ENCODE measurements at regions not wholly inside any gene's neighbourhood (a gene's known extent, or its start where the extent isn't known, plus 50 kb on each side); places are given as distances from the start of the nearest gene placed in this dataset.

- H3K27me3 Mint-ChIP-seq, result no peaks in the 10 kb centered on the region
- DNase-seq (ENCODE audit: low spot score in 2 of 2) (no peak), ATAC-seq (ENCODE audit: low read depth) (no peak)
- no peak overlapping the region for H3K27ac Mint-ChIP-seq
- no peak overlapping the region for H3K4me3 Mint-ChIP-seq
- no peaks in the 10 kb centered on the region for H3K9me3 Mint-ChIP-seq
- H3K4me1 Mint-ChIP-seq, result no peaks in the 10 kb centered on the region
- H3K36me3 Mint-ChIP-seq, result no peaks in the 10 kb centered on the region
Measured at GRCh38 chr17:70525961-70526360, 356.6 kb downstream of the KCNJ2 start.

DNA sequence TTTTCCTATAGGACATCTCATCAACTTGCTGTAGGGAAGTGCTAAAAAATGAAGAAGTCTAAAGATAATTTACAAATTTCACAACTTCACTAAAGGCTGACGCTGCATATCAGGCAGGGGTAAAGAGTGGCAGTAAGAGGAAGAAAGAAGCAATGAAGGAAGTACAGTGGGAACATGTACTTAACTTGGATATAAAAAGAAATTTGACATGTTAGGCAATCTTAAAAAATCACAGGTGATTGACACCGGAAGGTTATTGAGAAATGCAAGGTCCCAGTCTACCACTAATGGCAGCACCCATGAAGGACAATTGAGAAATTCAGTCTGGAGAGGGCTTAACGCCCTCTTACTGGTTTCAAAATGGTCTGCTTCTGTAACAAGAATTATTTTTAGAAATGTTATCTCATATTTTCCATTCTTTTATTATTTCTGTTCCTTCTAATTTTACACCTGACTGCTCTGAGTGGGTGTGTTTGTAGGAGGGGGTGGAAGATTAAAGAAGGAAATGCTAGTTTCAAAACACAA, 358.1 kb downstream of the KCNJ2 start:
- H3K27me3 Mint-ChIP-seq, result no peaks in the 10 kb centered on the region
- no peak overlapping the region for H3K4me3 Mint-ChIP-seq
- DNase-seq (ENCODE audit: low spot score in 2 of 2) (no peak), ATAC-seq (ENCODE audit: low read depth) (no peak)
- no peaks in the 10 kb centered on the region for H3K36me3 Mint-ChIP-seq
- H3K9me3 Mint-ChIP-seq, result no peaks in the 10 kb centered on the region
- no peaks in the 10 kb centered on the region for H3K4me1 Mint-ChIP-seq
- no peak overlapping the region for H3K27ac Mint-ChIP-seq

DNA sequence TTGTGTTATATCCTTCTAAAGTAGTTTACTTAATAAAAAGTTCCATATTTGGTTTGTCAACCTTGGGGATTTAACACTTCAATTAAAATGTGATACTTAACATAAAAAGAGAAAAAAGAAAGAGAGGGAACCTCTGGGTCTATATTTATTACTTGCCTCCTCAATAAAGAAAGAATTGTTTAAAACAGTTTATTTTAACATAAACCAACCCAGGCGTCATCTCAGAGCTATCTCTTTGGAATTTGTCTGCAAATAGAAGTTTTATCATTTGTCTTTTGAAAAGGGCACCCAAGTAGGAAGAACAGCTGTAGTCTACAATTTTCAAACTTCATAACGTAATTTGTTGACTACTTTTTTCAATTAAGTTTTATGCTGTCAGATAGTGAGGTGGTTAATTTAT, 364.1 kb downstream of the KCNJ2 start:
- Mint-ChIP-seq H3K9me3 (peaks cover 2% of the 10 kb centered on the region), H3K4me3 (no peak overlapping the region), H3K27me3 (no peaks in the 10 kb centered on the region), H3K4me1 (no peaks in the 10 kb centered on the region), H3K27ac (no peak overlapping the region), H3K36me3 (no peaks in the 10 kb centered on the region)
- DNase-seq (ENCODE audit: low spot score in 2 of 2) (no peak), ATAC-seq (ENCODE audit: low read depth) (no peak)

DNA sequence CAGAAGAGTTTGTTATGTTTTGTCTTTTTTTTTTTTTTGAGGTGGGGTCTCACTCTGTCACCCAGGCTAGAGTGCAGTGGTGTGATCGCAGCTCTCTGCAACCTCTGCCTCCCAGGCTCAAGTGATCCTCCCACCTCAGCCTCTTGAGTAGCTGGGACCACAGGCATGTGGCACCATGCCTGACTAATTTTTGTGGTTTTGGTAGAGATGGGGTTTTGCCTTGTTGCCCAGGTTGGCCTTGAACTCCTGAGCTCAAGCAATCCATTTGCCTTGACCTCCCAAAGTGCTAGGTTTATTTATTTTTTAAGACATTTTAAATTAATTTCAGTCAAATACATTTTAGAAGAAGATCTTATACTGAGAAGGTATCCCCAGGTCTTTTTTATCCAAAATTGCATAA, 366.7 kb downstream of the KCNJ2 start:
- no peaks in the 10 kb centered on the region for H3K36me3 Mint-ChIP-seq
- H3K27ac Mint-ChIP-seq, result no peak overlapping the region
- H3K4me1 Mint-ChIP-seq, result no peaks in the 10 kb centered on the region
- H3K27me3 Mint-ChIP-seq, result no peaks in the 10 kb centered on the region
- H3K9me3 Mint-ChIP-seq, result peaks cover 2% of the 10 kb centered on the region
- ATAC-seq (ENCODE audit: low read depth), result no peak
- H3K4me3 Mint-ChIP-seq, result no peak overlapping the region
- DNase-seq (ENCODE audit: low spot score in 2 of 2), result no peak

DNA sequence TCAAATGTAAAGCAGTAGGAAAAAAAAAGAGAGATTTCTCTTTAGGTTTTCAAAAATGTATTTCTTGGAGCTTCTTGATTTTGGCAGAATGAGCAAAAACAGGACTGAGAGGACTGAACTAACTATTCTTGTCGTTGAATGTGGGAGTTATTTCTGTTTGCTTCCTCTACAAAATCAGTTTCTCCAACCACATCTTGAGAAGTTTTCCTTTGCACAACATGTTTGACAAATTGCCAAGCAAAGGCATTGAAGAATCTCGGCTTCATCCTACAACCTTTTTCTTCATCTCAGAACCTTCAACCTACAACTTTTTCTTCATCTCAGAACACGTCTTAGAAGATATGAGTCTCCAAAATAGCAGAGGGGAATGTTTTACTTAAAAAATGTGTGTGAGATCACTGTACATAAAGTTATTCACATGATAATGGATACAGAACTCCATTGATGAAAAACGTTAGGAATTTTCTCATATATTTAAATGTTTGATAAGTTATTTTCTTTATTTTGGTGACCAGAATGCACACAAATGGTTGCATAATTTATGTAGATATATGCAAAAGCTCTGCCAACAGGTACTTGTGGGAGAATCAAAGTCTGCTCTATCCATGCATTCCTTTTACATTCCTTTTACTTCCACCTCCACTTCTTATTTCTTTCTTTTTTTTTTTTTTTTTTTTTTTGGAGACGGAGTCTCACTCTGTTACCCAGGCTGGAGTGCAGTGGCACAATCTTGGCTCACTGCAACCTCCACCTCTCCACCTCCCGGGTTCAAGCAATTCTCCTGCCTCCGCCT, 370.0 kb downstream of the KCNJ2 start:
- H3K27ac Mint-ChIP-seq, result no peak overlapping the region
- ATAC-seq (ENCODE audit: low read depth), result no peak
- H3K36me3 Mint-ChIP-seq, result no peaks in the 10 kb centered on the region
- H3K4me1 Mint-ChIP-seq, result no peaks in the 10 kb centered on the region
- H3K27me3 Mint-ChIP-seq, result no peaks in the 10 kb centered on the region
- H3K9me3 Mint-ChIP-seq, result no peaks in the 10 kb centered on the region
- no peak overlapping the region for H3K4me3 Mint-ChIP-seq
- no peak for DNase-seq (ENCODE audit: low spot score in 2 of 2)

DNA sequence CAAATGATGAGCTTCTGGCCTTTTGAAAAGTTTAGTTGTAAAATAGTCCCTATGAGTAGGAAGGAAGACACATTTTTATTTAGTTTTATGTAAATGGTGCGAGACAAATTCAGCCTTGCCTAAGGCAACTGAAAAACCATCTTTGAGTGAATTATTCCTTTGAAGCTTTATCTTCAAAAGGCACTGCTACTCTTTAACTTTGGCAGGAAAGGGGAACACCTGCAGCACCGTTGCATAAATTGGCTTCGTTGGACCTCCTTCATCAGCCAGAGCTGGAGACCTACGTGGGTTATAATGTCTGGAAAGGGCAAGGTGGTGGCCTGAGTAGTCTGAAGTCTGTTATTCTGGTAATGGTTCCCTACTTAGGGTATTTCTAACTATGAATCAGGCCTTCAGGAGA, 373.5 kb downstream of the KCNJ2 start:
- Mint-ChIP-seq H3K27ac (no peak overlapping the region), H3K9me3 (no peaks in the 10 kb centered on the region), H3K36me3 (no peaks in the 10 kb centered on the region), H3K4me1 (no peaks in the 10 kb centered on the region), H3K27me3 (no peaks in the 10 kb centered on the region), H3K4me3 (no peak overlapping the region)
- no peak for ATAC-seq (ENCODE audit: low read depth)
- no peak for DNase-seq (ENCODE audit: low spot score in 2 of 2)

DNA sequence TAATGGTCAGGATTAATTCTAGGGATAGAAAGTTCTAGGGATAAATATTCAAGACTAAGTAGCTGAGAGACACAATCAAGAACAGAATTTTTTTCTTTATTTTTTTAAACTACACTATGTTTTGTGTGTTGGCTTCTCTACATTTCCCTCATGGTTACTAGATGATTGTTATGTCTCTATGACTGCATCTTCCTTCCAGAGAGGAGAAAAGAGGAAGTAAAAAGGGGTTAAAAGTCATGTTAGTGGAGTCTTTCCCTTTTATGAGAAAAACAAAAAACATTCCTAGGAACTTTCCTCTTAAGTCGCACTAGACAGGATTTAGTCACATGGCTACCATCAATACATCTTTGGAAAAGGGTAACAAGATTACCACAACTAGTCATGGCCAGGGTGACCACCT, 375.0 kb downstream of the KCNJ2 start:
- no peak for DNase-seq (ENCODE audit: low spot score in 2 of 2)
- Mint-ChIP-seq H3K36me3 (no peaks in the 10 kb centered on the region), H3K27me3 (no peaks in the 10 kb centered on the region)

GRCh38 chr17:70552230-70552981, 383.1 kb downstream of the KCNJ2 start:
- Mint-ChIP-seq H3K9me3 (peaks cover 1% of the 10 kb centered on the region), H3K4me1 (no peaks in the 10 kb centered on the region), H3K4me3 (no peak overlapping the region), H3K27ac (no peak overlapping the region), H3K36me3 (no peaks in the 10 kb centered on the region), H3K27me3 (no peaks in the 10 kb centered on the region)
- DNase-seq (ENCODE audit: low spot score in 2 of 2) (no peak), ATAC-seq (ENCODE audit: low read depth) (no peak)

More for the DNA sequence above, 375.0 kb downstream of the KCNJ2 start:
- ATAC-seq (ENCODE audit: low read depth), result no peak
- H3K4me1 Mint-ChIP-seq, result no peaks in the 10 kb centered on the region
- no peaks in the 10 kb centered on the region for H3K9me3 Mint-ChIP-seq
- H3K27ac Mint-ChIP-seq, result no peak overlapping the region
- H3K4me3 Mint-ChIP-seq, result no peak overlapping the region

- DNase-seq (ENCODE audit: low spot score in 2 of 2) (no peak), ATAC-seq (ENCODE audit: low read depth) (no peak)
- no peak overlapping the region for H3K27ac Mint-ChIP-seq
- no peak overlapping the region for H3K4me3 Mint-ChIP-seq
- H3K27me3 Mint-ChIP-seq, result no peaks in the 10 kb centered on the region
- H3K9me3 Mint-ChIP-seq, result peaks cover 1% of the 10 kb centered on the region
- H3K4me1 Mint-ChIP-seq, result no peaks in the 10 kb centered on the region
- no peaks in the 10 kb centered on the region for H3K36me3 Mint-ChIP-seq
Measured at GRCh38 chr17:70552982-70553334, 383.6 kb downstream of the KCNJ2 start.

DNA sequence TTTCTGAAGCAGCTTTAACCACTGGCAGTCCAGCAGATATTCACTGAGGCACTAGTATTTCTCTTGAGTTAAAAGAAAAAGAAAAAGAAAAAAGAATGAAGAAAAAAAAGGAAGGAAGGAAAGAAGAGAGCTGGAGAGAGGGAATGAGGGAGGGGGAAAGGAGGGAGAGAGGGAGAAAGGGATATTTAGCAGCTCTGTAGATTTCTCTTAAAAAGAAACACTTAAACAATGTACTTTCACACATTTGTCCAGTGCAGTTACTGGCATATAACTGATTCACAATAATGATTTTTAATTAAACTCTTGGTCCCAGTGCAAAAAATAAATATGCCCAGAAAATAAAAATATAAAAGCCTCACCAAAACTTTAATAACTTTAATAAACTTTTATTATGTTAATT, 386.4 kb downstream of the KCNJ2 start:
- ATAC-seq (ENCODE audit: low read depth), result no peak
- H3K4me1 Mint-ChIP-seq, result no peaks in the 10 kb centered on the region
- H3K4me3 Mint-ChIP-seq, result no peak overlapping the region
- H3K27ac Mint-ChIP-seq, result no peak overlapping the region
- H3K27me3 Mint-ChIP-seq, result no peaks in the 10 kb centered on the region
- H3K9me3 Mint-ChIP-seq, result peaks cover under 1% of the 10 kb centered on the region
- no peak for DNase-seq (ENCODE audit: low spot score in 2 of 2)
- H3K36me3 Mint-ChIP-seq, result no peaks in the 10 kb centered on the region

GRCh38 chr17:70558821-70559220, 389.5 kb downstream of the KCNJ2 start:
- Mint-ChIP-seq H3K4me1 (no peaks in the 10 kb centered on the region), H3K27ac (no peak overlapping the region), H3K4me3 (no peak overlapping the region), H3K36me3 (no peaks in the 10 kb centered on the region), H3K9me3 (peaks cover 1% of the 10 kb centered on the region), H3K27me3 (no peaks in the 10 kb centered on the region)
- ATAC-seq (ENCODE audit: low read depth) (no peak), DNase-seq (ENCODE audit: low spot score in 2 of 2) (no peak)

- Mint-ChIP-seq H3K27me3 (no peaks in the 10 kb centered on the region), H3K27ac (no peak overlapping the region), H3K4me3 (no peak overlapping the region), H3K9me3 (peaks cover 1% of the 10 kb centered on the region), H3K4me1 (no peaks in the 10 kb centered on the region), H3K36me3 (no peaks in the 10 kb centered on the region)
- no peak for ATAC-seq (ENCODE audit: low read depth)
- DNase-seq (ENCODE audit: low spot score in 2 of 2), result no peak
Measured at GRCh38 chr17:70560471-70560870, 391.1 kb downstream of the KCNJ2 start.

DNA sequence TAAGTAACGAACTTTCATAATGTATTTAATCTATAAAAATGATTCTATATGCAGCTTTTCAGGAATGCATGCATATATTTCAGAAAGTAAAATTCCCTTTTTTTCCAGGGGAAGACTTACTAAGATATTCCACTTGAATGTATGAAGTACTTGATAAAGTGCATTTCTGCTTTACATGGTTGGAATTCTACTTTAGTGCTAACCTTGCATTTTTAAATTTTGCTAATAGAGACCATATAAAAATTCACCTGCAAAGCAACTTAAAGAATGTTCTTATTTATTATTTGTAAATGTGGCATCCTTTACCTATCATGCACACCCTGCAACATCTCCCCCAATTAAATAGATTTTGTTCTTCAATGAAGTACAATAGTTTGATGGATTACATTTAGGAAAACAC, 392.8 kb downstream of the KCNJ2 start:
- no peak for ATAC-seq (ENCODE audit: low read depth)
- no peak for DNase-seq (ENCODE audit: low spot score in 2 of 2)
- peaks cover 2% of the 10 kb centered on the region for H3K9me3 Mint-ChIP-seq
- H3K4me1 Mint-ChIP-seq, result no peaks in the 10 kb centered on the region
- H3K36me3 Mint-ChIP-seq, result no peaks in the 10 kb centered on the region
- H3K4me3 Mint-ChIP-seq, result no peak overlapping the region
- H3K27ac Mint-ChIP-seq, result no peak overlapping the region
- no peaks in the 10 kb centered on the region for H3K27me3 Mint-ChIP-seq

DNA sequence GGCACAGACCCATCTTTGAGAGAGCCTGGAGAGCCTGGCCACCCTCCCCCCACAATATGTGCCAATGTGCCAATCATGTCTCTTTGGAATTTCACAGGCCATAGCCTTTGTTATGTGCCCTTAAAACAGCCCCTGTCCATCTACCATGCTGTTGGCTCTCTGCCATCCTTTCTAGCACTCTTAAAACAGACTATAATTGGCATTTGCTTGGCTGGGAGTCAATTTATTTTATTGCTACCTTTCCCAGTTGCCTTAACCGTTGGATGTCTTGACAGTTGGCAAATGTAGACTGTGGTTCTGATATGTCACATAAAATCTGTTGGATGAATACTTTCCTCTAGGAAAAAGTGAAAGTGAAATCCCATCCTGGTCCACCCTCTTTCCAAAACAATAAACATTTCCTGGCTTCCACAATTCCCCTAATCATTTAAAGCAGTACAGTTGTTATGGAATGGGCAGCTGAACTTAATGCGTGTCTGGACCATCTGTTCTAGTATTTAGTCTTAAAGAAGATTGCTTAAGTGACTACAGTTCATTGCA, 394.0 kb downstream of the KCNJ2 start:
- DNase-seq (ENCODE audit: low spot score in 2 of 2) (no peak), ATAC-seq (ENCODE audit: low read depth) (no peak)
- Mint-ChIP-seq H3K4me3 (no peak overlapping the region), H3K36me3 (no peaks in the 10 kb centered on the region), H3K9me3 (peaks cover 3% of the 10 kb centered on the region), H3K27me3 (no peaks in the 10 kb centered on the region), H3K27ac (no peak overlapping the region), H3K4me1 (no peaks in the 10 kb centered on the region)

Measured in memory B cell (primary cell).